Panc1 (cell line): ENCODE measurements at regions not wholly inside any gene's neighbourhood (a gene's known extent, or its start where the extent isn't known, plus 50 kb on each side); places are given as distances from the start of the nearest gene placed in this dataset.
"Not testable (repeated sequence)": the region's sequence is repeated elsewhere in the genome, so short reads cannot be mapped to it uniquely, and the experiment has no call there.

Source experiments
- CTCF ChIP-seq: fragments of 450-650 bp; IDR thresholded peaks from 2 replicates; pipeline ENCODE4 v1.5.1; 2017; ENCODE audit warnings: mild to moderate bottlenecking
- REST ChIP-seq, 2 experiments: IDR thresholded peaks; 2 replicates each; pipeline ENCODE4 v1.6.1; 2011 to 2012; ENCODE audit warnings: low read depth in 2 of 2, control low read depth in 1 of 2, low read length in 1 of 2, mild to moderate bottlenecking in 1 of 2, moderate library complexity in 1 of 2; ENCODE audit not compliant: insufficient read depth in 1 of 2
- SIN3A ChIP-seq: IDR thresholded peaks from 2 replicates; pipeline ENCODE4 v1.6.1; 2012; ENCODE audit warnings: low read depth, mild to moderate bottlenecking, low read length, moderate library complexity, borderline replicate concordance; ENCODE audit not compliant: insufficient read depth
- TCF7L2 ChIP-seq: IDR thresholded peaks from 2 replicates; pipeline ENCODE4 v1.6.1; 2011; ENCODE audit warnings: mild to moderate bottlenecking, low read depth, low read length, inconsistent platforms

- not testable (repeated sequence) for TF ChIP-seq CTCF; REST (IDR thresholded peaks at IDR 0.05; ENCODE audit: insufficient read depth in 1 of 2, low read depth in 2 of 2, low read length in 1 of 2); SIN3A; TCF7L2
These were observed 229.4 kb downstream of the NDUFA10 start for GRCh38 chr2:239795761-239796160.
